Motor neuron (in vitro differentiated cells): ENCODE measurements at regions not wholly inside any gene's neighbourhood (a gene's known extent, or its start where the extent isn't known, plus 50 kb on each side); places are given as distances from the start of the nearest gene placed in this dataset.
"Not testable (repeated sequence)": the region's sequence is repeated elsewhere in the genome, so short reads cannot be mapped to it uniquely, and the experiment has no call there.

Experiments used
- ATAC-seq, 8 experiments: fragments of 200-7000 bp; cut with Tn5 transposase; replicated peaks in 6 of 8; 2 replicates each; pipeline ENCODE4 v1.8.0; 2021; ENCODE audit warnings: mild to moderate bottlenecking in 8 of 8, moderate library complexity in 8 of 8
- H3K27ac ChIP-seq, 2 donors: fragments of 250-450 bp; sonication (Bioruptor Pico); 2 replicates each; pipeline ENCODE4 v1.9.0; 2021; ENCODE audit warnings: antibody characterized with exemption in 2 of 2, mild to moderate bottlenecking in 2 of 2, moderate library complexity in 1 of 2
- H3K4me1 ChIP-seq, 2 donors: fragments of 250-450 bp; sonication (Bioruptor Pico); replicated peaks in 1 of 2; 2 replicates each; pipeline ENCODE4 v1.6.1; 2021; ENCODE audit warnings: antibody characterized with exemption in 2 of 2, mild to moderate bottlenecking in 2 of 2, moderate library complexity in 1 of 2
- H3K4me3 ChIP-seq, 5 donors: fragments of 250-450 bp; sonication (Bioruptor Pico); 2 replicates each; pipeline ENCODE4 v1.9.0; 2021; ENCODE audit warnings: antibody characterized with exemption in 5 of 5, mild to moderate bottlenecking in 5 of 5, moderate library complexity in 4 of 5
- WGBS, 10 experiments: fragments of 450-650 bp; shearing (Covaris generic); methylation state at CpG; one replicate each; pipeline ENCODE4 v1.0.0; 2022; 5-methylcytosine and 5-hydroxymethylcytosine counted together
- in situ Hi-C, 9 experiments: fragments of 400-800 bp; cut with MboI; loops; one replicate each; pipeline ENCODE4 v1.15.0; 2021; ENCODE audit warnings: low sequenced_read_pairs in 9 of 9, low pct_unique_long_range_greater_than_20kb in 2 of 9; ENCODE audit not compliant: unreplicated experiment in 9 of 9

DNA sequence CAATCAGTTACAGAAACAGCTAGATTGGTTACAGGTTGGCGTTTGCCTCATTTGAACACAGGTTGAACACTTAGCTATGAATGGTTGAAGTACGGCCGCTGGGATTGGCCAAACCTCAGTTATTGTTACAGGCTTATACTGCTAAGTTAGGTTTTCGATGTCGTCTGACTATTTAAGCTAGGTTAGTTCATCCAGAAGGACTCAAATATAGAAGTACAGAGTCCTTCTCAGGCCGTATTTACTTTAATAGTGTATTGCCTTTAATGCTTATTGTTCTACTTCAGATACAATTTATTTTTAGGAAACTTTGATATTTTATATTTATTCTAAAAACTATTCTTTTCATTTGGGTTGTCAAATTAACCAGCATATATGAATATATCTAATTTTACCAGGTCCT is 334.7 kb downstream of the FAT4 start:
- Histone ChIP-seq H3K27ac (no peak overlapping the region), H3K4me3 (no peak overlapping the region), H3K4me1 (no peaks in the 10 kb centered on the region)
- 71 to 96% (median 90%) methylated on average over 1 to 6 of the region's 6 CpGs for WGBS, 10 experiments
- in situ Hi-C loops: no loop called here
- no peak for ATAC-seq

- Histone ChIP-seq H3K27ac (no peak overlapping the region), H3K4me3 (no peak overlapping the region), H3K4me1 (no peaks in the 10 kb centered on the region)
- ATAC-seq: no peak
- in situ Hi-C loops: no loop called here
Observed at GRCh38 chr4:125650557-125650956, 335.8 kb downstream of the FAT4 start.

DNA sequence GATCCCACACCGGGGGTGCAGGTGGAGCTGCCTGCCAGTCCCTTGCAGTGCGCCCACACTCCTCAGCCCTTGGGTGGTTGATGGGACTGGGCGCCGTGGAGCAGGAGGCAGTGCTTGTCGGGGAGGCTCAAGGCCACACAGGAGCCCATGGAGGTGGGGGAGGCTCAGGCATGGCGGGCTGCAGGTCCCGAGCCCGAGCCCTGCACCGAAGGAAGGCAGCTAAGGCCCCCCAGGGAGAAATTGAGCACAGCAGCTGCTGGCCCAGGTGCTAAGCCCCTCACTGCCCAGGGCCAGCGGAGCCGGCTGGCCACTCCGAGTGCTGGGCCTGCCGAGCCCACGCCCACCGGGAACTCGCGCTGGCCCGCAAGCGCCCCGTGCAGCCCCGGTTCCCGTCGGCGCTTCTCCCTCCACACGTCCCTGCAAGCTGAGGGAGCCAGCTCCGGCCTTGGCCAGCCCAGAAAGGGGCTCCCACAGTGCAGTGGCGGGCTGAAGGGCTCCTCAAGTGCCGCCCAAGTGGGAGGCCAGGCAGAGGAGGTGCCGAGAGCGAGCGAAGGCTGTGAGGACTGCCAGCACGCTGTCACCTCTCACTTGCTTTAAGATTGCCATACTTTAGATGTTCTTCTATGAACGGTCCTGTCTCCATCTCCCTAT is 337.1 kb downstream of the FAT4 start:
- H3K4me1 ChIP-seq, H3K4me3 ChIP-seq, H3K27ac ChIP-seq, in situ Hi-C loops, ATAC-seq: not testable (repeated sequence)
- 84 to 100% (median 96%) methylated on average over 3 to 5 of the region's 33 CpGs; no CpG with 5 or more reads in 7 of the 10 experiments for WGBS, 10 experiments

DNA sequence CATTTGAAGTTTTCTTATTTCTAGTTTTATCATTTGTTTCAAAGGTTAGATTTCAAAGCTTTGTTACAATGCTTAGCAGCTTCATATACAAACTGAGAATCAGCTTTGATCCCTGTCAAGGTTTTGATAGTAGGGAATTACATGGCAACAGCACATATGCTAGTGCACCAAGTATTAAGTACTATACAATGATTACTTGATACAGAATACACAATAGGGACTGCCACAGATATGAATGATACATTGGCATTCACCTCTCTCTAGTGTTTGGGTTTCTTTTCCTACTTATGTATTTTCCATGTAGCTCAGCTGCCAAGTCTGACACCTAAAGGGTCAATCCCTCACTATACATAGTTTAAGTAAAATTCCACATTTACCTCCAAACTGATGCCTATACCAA is 344.0 kb downstream of the FAT4 start:
- no peak overlapping the region for H3K27ac ChIP-seq
- in situ Hi-C loops: no loop called here
- no peaks in the 10 kb centered on the region for H3K4me1 ChIP-seq
- H3K4me3 ChIP-seq: no peak overlapping the region
- ATAC-seq: no peak

DNA sequence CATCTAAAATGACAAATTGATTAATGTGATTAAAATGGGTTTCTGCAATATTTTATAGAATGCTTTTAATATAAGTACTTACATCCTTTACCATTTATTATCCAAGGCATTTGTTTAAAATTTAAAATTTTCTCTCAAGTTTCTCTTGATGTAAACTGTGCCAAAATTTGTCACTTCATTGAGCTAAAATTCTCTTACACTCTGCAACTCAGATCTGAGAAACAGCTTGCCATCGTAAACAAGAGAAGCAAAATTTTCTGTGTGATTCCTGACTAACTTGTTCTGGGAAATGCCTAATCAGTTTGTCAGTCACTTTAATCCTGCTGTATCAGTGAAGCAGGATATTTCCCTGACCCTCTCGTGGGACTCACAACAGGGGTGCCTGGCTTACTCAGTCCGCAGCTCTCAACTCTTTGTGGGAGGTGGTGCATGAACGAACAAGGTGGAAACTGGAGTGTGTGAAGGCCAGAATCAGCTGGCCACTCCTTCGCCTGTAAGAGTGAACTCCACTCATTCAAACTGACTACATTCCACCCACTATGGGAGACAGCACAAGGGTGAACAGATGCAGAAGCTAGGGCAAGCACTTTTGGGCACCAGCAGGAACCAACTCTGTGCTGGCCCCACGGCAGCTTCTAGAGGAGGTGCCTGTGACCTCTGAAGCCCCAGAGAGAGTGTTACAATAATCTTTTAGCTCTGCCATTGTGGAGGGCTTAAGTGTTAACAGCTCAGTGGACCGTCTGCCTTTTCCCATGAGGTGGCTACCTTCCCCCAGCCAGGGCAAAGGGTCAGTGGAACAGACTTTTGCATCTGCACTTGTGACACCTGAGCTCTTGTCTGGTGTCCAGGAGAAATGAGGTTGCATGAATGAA is 349.4 kb downstream of the FAT4 start:
- no peak for ATAC-seq
- in situ Hi-C loops: no loop called here

GRCh38 chr4:125666635-125667034 is 351.9 kb downstream of the FAT4 start:
- WGBS, 10 experiments: 0 to 100% (median 84%) methylated on average over 1 of the region's 1 CpG; no CpG with 5 or more reads in 2 of the 10 experiments
- in situ Hi-C loops: no loop called here
- no peak overlapping the region for H3K27ac ChIP-seq
- no peaks in the 10 kb centered on the region for H3K4me1 ChIP-seq
- no peak overlapping the region for H3K4me3 ChIP-seq
- peak in 1 of 8 experiments; percentile 75 for ATAC-seq

More for the DNA sequence above, 349.4 kb downstream of the FAT4 start:
- Histone ChIP-seq H3K27ac (no peak overlapping the region), H3K4me3 (no peak overlapping the region), H3K4me1 (no peaks in the 10 kb centered on the region)
- WGBS, 10 experiments: 29 to 95% (median 69%) methylated on average over 1 to 6 of the region's 7 CpGs; no CpG with 5 or more reads in 1 of the 10 experiments

GRCh38 chr4:125676156-125676555 is 361.4 kb downstream of the FAT4 start:
- Histone ChIP-seq H3K4me1 (no peaks in the 10 kb centered on the region), H3K4me3 (no peak overlapping the region), H3K27ac (no peak overlapping the region)
- no peak for ATAC-seq
- in situ Hi-C loops: no loop called here
- 90 to 100% (median 99%) methylated on average over 1 to 9 of the region's 14 CpGs; no CpG with 5 or more reads in 4 of the 10 experiments for WGBS, 10 experiments

GRCh38 chr4:125676583-125676982 is 361.8 kb downstream of the FAT4 start:
- in situ Hi-C loops: no loop called here
- ATAC-seq: no peak
- Histone ChIP-seq H3K4me1 (no peaks in the 10 kb centered on the region), H3K27ac (no peak overlapping the region), H3K4me3 (no peak overlapping the region)
- 83 to 100% (median 94%) methylated on average over 1 to 8 of the region's 12 CpGs; no CpG with 5 or more reads in 3 of the 10 experiments for WGBS, 10 experiments

GRCh38 chr4:125677665-125678307 is 363.0 kb downstream of the FAT4 start:
- ATAC-seq: no peak
- in situ Hi-C loops: no loop called here
- Histone ChIP-seq H3K27ac (no peak overlapping the region), H3K4me3 (no peak overlapping the region), H3K4me1 (no peaks in the 10 kb centered on the region)
- WGBS, 10 experiments: 67 to 100% (median 88%) methylated on average over 1 to 2 of the region's 2 CpGs

DNA sequence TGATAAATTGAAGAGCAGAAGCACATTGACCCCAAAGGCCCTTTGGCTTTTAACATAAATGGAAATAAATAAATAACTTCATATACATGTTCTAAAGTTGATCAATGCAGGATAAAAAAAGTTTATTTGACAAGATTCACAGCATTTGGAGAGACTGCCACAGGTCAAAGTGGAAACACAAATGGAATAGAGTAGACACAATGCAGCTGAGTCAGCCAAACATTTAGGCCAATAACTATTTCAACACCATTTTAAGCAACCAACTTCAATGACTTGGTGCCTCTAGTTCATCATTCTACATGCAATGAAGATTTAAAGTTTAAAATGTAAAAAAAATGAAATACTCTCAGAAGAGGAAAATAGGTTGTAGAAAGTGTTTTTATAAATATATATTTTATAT is 365.2 kb downstream of the FAT4 start:
- Histone ChIP-seq H3K27ac (no peak overlapping the region), H3K4me3 (no peak overlapping the region), H3K4me1 (no peaks in the 10 kb centered on the region)
- in situ Hi-C loops: no loop called here
- no peak for ATAC-seq

DNA sequence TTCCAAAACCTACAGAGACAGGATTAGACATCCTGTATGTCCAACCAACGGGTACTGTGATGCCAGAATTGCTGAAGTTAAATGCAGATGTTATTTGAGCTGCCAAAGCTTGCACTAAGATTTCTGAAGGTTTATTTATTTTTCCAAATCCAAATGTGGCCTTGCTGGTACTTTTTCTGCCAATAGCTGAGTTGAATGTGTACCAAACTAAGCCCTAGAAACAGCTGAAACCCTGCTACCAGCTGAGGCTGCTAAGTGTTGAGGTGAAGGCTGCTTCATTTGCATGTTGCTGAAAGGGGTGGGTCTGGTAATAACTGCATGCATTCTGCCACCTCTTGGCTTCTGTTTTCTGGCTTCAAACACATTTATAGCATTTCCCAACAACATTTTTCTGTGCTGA is 366.5 kb downstream of the FAT4 start:
- no peak overlapping the region for H3K4me3 ChIP-seq
- ATAC-seq: peak in 4 of 8 experiments; percentile 27 to 79 (median 55)
- no peak overlapping the region for H3K27ac ChIP-seq
- no peaks in the 10 kb centered on the region for H3K4me1 ChIP-seq
- WGBS, 10 experiments: 0 to 89% (median 41%) methylated on average over 1 of the region's 1 CpG; no CpG with 5 or more reads in 6 of the 10 experiments
- in situ Hi-C loops: no loop called here

DNA sequence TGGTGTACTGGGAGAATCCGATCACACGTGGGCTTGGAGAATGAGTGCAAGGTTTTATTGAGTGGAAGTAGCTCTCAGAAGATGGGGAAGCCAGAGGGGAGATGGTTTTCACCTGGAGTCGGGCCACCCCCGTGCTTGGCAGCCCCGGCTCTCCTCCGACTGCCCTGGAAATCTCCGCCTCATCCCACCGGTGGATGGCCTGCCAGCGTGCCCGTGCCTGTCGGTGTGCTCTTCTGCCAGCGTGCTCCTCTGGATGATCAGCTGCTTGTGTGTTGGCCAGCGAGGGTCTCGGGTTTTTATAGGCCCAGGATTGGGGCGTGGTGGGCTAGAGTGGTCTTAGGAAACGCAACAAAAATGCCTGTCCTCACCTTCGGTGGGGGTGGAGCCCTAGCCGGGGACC is 368.0 kb downstream of the FAT4 start:
- WGBS, 10 experiments: 54 to 100% (median 96%) methylated on average over 1 to 8 of the region's 18 CpGs; no CpG with 5 or more reads in 3 of the 10 experiments
- no peak for ATAC-seq
- H3K4me3 ChIP-seq: no peak overlapping the region
- in situ Hi-C loops: no loop called here
- H3K27ac ChIP-seq: no peak overlapping the region
- H3K4me1 ChIP-seq: no peaks in the 10 kb centered on the region

DNA sequence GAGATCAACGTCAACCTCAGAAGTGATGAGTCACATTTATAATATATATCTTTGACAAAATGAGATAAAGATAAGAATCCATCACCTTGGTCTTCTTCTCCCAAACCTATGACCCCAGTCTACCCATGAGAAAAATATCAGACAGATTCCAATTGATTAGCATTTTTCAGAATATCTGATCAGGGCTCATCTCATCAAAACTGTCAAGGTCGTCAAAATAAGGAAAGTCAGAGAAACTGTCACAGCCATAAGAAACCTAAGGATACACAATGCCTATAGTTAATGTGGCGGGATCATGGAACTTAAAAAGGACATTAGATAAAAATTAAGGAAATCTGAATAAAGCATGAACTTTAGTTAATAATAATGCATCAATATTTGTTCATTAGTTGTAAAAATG is 374.1 kb downstream of the FAT4 start:
- H3K27ac ChIP-seq: no peak overlapping the region
- no peak for ATAC-seq
- in situ Hi-C loops: no loop called here
- WGBS, 10 experiments: 73 to 100% (median 91%) methylated on average over 2 to 3 of the region's 3 CpGs
- no peaks in the 10 kb centered on the region for H3K4me1 ChIP-seq
- no peak overlapping the region for H3K4me3 ChIP-seq
